Stimulated activated CD4-positive, alpha-beta T cell treated with anti-CD3 and anti-CD28 coated beads, TNF-alpha, amount 100 ng/mL, for 24 hours (primary cell): ENCODE measurements at regions not wholly inside any gene's neighbourhood (a gene's known extent, or its start where the extent isn't known, plus 50 kb on each side); places are given as distances from the start of the nearest gene placed in this dataset.

Source experiments
- DNase-seq, 3 experiments: peaks; one replicate each; pipeline ENCODE4 v3.0.0-alpha.2; 2020; ENCODE audit warnings: low read depth in 3 of 3

GRCh38 chr11:115910379-115910778, 406.2 kb upstream of the CADM1 start:
- DNase-seq: no peak

DNA sequence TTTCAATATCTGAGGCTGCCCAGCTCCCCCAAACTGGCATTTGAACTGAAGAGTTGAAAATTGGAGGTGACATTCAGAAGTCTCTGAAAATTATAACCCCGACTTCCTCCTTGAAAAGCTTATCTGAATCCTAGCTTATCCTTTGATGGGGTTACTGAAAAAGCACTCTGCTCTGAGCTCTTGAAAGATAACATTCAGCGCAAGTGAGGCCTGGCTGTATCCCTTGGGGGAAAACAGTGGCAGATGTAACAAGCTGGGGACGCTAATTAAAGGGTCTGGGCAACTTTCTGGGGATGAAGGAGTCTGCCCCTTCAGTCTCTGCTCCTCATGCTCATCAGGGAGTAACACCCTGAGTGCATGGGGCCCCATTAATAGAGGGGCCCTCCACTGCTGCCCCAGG, 402.0 kb upstream of the CADM1 start:
- DNase-seq: no peak

DNA sequence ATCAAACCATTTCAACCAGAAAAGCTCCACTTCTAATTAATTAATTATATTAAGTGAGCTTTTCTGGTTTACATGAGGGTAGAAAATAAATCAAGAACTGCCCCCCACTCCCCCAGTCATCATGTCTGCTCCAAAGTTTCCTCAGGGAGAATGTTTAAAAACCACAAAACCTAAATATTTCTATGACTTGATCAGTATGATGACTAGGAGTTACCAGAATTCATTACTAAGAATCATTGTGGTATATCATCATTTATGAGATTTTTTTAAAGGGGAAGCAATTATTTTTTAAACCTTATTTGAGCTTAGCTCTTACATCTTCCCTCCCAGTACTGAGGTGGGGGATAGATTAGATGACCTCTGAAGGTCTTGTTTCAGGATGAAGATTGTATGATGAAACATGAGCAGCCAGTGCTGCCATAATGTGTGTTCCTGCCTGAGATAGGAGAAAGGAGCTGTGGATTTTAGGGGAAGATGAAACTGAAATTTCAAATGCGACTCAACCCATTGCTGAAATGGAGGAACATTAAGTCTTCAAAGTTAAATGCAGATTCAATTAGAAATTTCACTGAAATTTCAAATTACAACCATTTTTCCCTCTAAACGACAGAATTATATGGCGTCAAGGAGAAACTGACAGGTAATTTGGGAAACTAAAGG, 401.3 kb upstream of the CADM1 start:
- no peak for DNase-seq

- DNase-seq: no peak
Measured at GRCh38 chr11:115903179-115903578, 399.0 kb upstream of the CADM1 start.

GRCh38 chr11:115901069-115901468, 396.9 kb upstream of the CADM1 start:
- DNase-seq: no peak

- DNase-seq: no peak
Measured at GRCh38 chr11:115900111-115900510, 395.9 kb upstream of the CADM1 start.

DNA sequence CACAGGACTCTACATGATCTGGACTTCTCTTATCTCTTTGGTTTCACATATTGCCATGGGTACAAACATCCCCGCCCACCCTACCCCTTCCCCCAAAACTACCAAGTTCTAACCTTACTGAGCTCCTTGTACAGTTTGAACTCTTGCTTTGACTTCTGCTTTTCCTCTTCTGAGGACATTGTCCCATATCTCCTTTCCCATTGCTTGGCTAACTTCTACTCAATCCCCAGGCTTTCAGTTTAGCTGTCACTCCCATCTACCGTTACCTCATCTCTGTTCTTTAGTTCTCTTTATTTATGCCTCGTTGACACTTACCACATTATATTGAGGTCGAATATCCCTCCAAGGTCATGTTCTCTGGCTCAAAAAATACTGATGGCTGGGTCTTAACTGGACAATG, 393.5 kb upstream of the CADM1 start:
- no peak for DNase-seq

GRCh38 chr11:115896084-115896483, 391.9 kb upstream of the CADM1 start:
- DNase-seq: no peak

DNA sequence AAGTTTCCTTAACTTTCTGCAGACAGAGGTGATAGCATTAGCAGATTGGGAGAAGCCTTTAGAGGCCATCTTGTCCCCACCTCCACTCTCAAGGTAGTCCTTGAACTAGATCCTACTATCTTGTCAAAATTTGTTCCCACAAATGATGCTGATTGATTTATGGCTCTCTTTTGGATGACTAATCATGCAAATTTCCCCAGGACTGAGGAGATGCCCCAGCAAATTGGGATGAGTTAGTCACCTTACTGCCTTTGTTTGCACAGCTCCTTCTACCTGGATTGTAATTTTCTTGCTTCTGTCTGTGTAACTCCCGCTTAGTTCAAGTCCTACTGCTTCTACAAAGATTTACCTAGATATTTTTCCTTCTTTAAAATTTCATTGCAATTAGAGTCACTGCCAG, 391.4 kb upstream of the CADM1 start:
- no peak for DNase-seq

DNA sequence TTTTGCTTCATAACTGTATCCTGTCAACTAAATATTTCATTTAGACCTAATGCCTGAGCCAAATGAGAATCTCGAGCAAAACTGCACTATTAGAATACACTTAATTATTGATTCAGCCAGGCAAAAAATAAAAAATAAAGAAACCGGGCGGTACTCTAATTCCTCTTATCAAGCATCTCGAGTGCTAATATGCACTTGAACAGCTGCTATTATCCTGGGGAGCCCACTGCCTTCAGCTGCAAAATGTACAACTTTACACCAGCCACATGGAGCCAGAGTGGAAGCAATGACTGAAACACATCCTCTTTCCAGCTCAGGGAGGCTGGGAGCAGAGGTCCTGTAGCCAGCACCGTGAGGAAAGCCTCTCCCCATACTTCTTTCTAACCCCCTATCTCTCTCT, 390.0 kb upstream of the CADM1 start:
- no peak for DNase-seq

DNA sequence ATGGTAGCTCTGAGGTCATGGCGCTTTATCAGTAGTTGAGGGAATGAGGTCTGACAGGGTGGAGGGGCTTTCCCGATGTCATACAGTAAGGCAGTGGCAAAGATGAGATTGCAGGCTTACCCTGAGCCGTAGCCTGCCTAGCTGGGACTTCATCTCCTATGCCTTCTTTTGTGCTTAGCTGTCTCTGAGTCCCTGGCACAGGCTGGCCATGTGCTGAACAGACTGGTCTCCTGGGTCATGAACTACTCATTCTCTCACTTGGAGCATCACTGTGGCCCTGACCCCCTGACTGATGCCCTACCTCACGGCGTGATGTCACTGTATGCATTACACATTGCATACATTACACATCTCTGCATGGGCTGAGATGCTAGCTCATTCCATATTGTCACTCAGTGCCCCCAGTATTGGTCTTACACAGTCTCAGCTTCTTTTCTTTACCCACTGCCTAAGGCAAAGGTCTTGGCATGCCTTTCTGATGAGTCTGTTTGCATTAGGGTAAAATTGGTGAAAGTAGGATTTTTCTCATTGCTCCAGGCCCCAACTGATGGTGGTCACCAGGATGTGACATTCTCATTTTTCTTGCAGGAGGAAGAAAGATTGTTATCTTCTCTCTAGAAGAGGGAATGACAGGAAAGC, 389.4 kb upstream of the CADM1 start:
- no peak for DNase-seq

- DNase-seq: no peak
Measured at GRCh38 chr11:115892016-115892415, 387.8 kb upstream of the CADM1 start.

DNA sequence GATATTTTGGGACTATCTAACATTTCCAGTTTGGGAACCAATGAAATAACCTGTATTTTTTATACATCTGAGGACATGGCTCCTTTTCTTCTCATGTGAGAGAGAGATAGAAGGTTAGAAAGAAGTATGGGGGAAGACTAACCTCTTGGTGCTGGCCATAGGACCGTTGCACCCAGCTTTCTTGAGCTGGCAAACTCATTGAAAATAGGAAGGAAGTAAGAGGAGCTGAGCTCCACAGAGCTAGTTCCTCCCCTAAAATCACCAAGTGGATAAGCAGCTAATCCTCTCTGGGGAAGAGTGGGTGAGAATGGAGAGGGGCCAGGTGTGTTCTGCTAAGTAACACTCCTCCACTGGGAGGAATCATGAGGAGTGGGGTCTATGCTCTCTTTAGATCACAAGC, 387.4 kb upstream of the CADM1 start:
- no peak for DNase-seq

DNA sequence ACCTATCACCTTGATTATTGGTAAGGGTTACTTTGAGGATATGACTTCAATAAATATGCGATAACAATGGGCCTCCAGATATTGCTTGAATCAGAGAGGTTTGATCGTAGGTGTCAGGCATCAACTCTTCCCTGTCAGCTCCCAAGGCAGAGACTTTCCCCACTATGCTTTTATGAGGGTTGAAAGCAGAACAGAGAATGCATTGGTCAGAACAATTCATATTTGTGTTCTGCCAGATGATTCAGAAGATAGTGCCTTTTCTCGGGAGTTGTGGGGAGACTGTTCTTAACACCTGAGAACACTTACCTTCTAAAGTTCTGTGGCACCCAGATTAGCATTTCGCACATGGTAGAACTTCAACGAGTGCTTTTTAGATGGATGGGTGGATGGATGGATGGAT, 386.3 kb upstream of the CADM1 start:
- DNase-seq: no peak

DNA sequence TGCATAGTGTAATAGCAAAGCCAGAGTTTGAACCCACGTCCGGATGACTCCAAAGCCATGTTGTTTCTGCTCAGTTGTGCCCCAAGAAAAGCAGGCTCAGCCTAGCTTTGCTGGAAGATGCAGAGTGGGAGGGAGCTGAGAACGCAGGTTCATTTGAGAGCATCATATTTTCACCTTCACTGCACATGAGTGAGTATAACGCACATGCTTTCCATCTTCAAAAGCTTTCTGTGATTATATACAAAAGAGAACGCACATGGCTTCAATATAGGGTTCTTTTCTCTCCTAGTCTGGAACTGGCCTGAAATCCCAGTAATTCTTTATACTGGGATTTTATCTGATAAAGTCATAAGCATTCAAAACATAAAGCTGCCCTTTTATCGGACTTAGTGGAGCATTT, 385.5 kb upstream of the CADM1 start:
- DNase-seq: no peak

- no peak for DNase-seq
Measured at GRCh38 chr11:115887727-115888126, 383.5 kb upstream of the CADM1 start.

- DNase-seq: no peak
Measured at GRCh38 chr11:115887316-115887715, 383.1 kb upstream of the CADM1 start.

DNA sequence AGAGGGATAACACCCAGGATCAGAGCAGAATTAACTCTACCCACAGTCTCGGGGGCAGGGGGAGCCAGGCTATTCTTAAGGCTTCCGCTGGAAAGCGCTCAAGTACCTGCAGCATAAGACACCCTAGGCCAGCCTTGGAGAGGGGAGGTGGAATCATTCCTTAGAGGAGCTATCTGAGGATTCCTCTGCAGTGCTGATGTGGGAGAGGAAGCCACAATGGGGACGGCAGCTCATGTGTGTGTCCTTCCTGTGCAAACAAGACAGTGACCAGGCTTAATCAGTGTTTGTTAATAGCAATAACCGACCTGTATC, 382.2 kb upstream of the CADM1 start:
- no peak for DNase-seq

DNA sequence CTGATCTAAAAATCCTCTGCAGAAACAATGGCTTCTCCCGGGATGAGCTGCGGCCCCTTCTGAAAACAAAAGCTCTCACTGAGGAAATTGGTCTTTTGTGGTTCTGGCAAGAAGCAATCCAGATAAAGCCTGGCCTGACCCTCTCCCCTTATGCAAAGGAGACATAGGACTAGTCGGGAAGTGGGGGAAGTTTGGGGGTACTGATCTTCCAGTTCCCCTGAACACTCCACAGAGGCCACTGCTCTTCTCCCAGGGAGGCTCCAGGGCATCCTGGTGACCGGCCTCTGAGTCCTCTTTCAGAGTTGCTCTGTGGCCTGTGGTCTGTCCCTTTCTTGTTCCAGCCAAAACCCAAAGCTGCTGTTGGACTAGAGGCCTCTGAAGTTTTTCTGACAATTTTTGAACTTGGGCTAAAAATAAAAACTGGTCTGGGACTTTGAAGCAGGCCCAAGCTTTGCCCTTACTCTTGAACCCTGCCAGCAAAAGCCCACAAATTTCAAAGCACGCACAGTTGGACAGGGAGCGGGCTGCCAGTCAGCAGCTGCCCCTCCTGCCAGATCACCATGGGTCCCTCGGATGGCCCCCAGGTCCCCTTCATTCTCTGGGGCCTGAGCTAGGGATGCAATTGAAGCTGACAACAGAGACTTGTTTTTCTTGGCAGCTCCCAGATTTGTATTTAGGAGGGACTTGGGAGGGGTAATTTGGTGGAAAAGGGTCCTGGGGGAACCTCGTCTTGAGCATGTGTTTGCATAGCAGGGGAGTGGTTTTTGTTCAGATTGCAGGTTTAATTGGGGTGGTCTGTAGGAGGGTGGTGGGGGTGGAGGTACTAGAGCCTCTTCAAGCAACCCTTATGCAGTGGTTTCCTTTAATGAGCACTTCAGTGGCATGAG, 381.6 kb upstream of the CADM1 start:
- no peak for DNase-seq

- no peak for DNase-seq
Measured at GRCh38 chr11:115884800-115885534, 380.8 kb upstream of the CADM1 start.

GRCh38 chr11:115874843-115875242, 370.6 kb upstream of the CADM1 start:
- no peak for DNase-seq

- no peak for DNase-seq
Measured at GRCh38 chr11:115873813-115874212, 369.6 kb upstream of the CADM1 start.
